ENCODE measurements at regions not wholly inside any gene's neighbourhood (a gene's known extent, or its start where the extent isn't known, plus 50 kb on each side); places are given as distances from the start of the nearest gene placed in this dataset.

- TF ChIP-seq JUN (IDR thresholded peaks at IDR 0.05; ENCODE audit: borderline replicate concordance, insufficient read depth, insufficient read length, low read depth) (no peak), MAX (IDR thresholded peaks at IDR 0.05; ENCODE audit: insufficient read depth, insufficient read length) (no peak), GATA2 (IDR thresholded peaks at IDR 0.05; ENCODE audit: insufficient read depth, insufficient read length, low read depth, low read length) (no peak)
- no peaks in the 10 kb centered on the region for H3K36me3 ChIP-seq (ENCODE audit: control insufficient read depth in 2 of 2, extremely low read depth in 1 of 2, insufficient read depth in 2 of 2, low read length in 2 of 2)
- H4K20me1 ChIP-seq (replicated peaks; ENCODE audit: control insufficient read depth, extremely low read depth, insufficient read depth, low read length): no peaks in the 10 kb centered on the region
- no TSS peak for BruUV-seq (replicated peaks)
- no peak overlapping the region for H3K9ac ChIP-seq (replicated peaks; ENCODE audit: extremely low read depth, insufficient read depth, low read length)
- H3K4me3 ChIP-seq (replicated peaks in 1 of 3; ENCODE audit: insufficient read depth in 1 of 3, low read depth in 1 of 3, low read length in 3 of 3): no peak overlapping the region
- FAIRE-seq: no peak
- DNase-seq (ENCODE audit: low read depth, low spot score): no peak
- no peaks in the 10 kb centered on the region for H3K9me3 ChIP-seq (replicated peaks; ENCODE audit: control insufficient read depth, insufficient read depth, low read length)
- H3K27me3 ChIP-seq (ENCODE audit: control insufficient read depth in 2 of 2, insufficient read depth in 2 of 2, low read length in 2 of 2): no peaks in the 10 kb centered on the region
- no peak overlapping the region for H3K4me2 ChIP-seq (ENCODE audit: insufficient read depth, low read length)
- dilution Hi-C loops (cut with MboI; ENCODE audit: extremely low pct_ligation_motif_present, low sequenced_read_pairs): no loop called here
- intact Hi-C loops (cut with micrococcal nuclease): loop anchor here (5.0 kb wide), 1 partner anchor 409 kb away; no protein-coding TSS in a partner anchor
- no peaks in the 10 kb centered on the region for H3K9me1 ChIP-seq (replicated peaks; ENCODE audit: control insufficient read depth, extremely low read depth, insufficient read depth, low read length)
- peaks cover 15% of the 10 kb centered on the region for H3K4me1 ChIP-seq (ENCODE audit: control insufficient read depth, extremely low read depth, insufficient read depth, low read length)
- H3K79me2 ChIP-seq (ENCODE audit: control insufficient read depth, insufficient read depth, low read length): no peaks in the 10 kb centered on the region
- CTCF ChIA-PET: interaction anchor here (0.8 to 1.9 kb wide), 6 partner anchors 16 to 96 kb away, joined by 3 to 5 read pairs (median 3); no protein-coding TSS in a partner anchor
- no peak overlapping the region for H2AFZ ChIP-seq (ENCODE audit: low read depth, low read length)
- POLR2A ChIA-PET: interaction anchor here (0.6 kb wide), 1 partner anchor 107 kb away, joined by 3 read pairs; no protein-coding TSS in a partner anchor
- no peak overlapping the region for H3K27ac ChIP-seq (ENCODE audit: insufficient read depth, low read depth, low read length)
Measured at GRCh38 chr2:43133336-43133707, 93.1 kb downstream of the ZFP36L2 start.

- H3K9ac ChIP-seq (replicated peaks; ENCODE audit: extremely low read depth, insufficient read depth, low read length): no peak overlapping the region
- H3K79me2 ChIP-seq (ENCODE audit: control insufficient read depth, insufficient read depth, low read length): no peaks in the 10 kb centered on the region
- no peak overlapping the region for H3K4me3 ChIP-seq (replicated peaks in 1 of 3; ENCODE audit: insufficient read depth in 1 of 3, low read depth in 1 of 3, low read length in 3 of 3)
- ChIA-PET POLR2A (interaction anchor here (0.6 kb wide), 2 partner anchors 81 to 107 kb away, joined by 3 read pairs; no protein-coding TSS in a partner anchor), CTCF (interaction anchor here (0.9 to 2.7 kb wide), 8 partner anchors 15 to 157 kb away, joined by 3 to 18 read pairs (median 3); no protein-coding TSS in a partner anchor)
- H3K4me1 ChIP-seq (ENCODE audit: control insufficient read depth, extremely low read depth, insufficient read depth, low read length): peaks cover 15% of the 10 kb centered on the region
- H3K27me3 ChIP-seq (ENCODE audit: control insufficient read depth in 2 of 2, insufficient read depth in 2 of 2, low read length in 2 of 2): no peaks in the 10 kb centered on the region
- dilution Hi-C loops (cut with MboI; ENCODE audit: extremely low pct_ligation_motif_present, low sequenced_read_pairs) (no loop called here), intact Hi-C loops (cut with micrococcal nuclease) (loop anchor here (5.0 kb wide), 1 partner anchor 410 kb away; no protein-coding TSS in a partner anchor)
- DNase-seq (ENCODE audit: low read depth, low spot score) (no peak), FAIRE-seq (no peak)
- no peak overlapping the region for H2AFZ ChIP-seq (ENCODE audit: low read depth, low read length)
- H3K4me2 ChIP-seq (ENCODE audit: insufficient read depth, low read length): no peak overlapping the region
- H3K27ac ChIP-seq (ENCODE audit: insufficient read depth, low read depth, low read length): no peak overlapping the region
- BruUV-seq (replicated peaks): no TSS peak
- TF ChIP-seq MAX (IDR thresholded peaks at IDR 0.05; ENCODE audit: insufficient read depth, insufficient read length) (no peak), CTCF (IDR thresholded peaks at IDR 0.05; ENCODE audit: extremely low read depth in 1 of 2, insufficient read depth in 1 of 2, low read depth in 1 of 2, low read length in 2 of 2) (no peak), FOS (IDR thresholded peaks at IDR 0.05; ENCODE audit: borderline replicate concordance, insufficient read depth, low read length) (no peak), EZH2 (IDR thresholded peaks at IDR 0.05; ENCODE audit: borderline replicate concordance, low read depth, low read length, severe bottlenecking) (no peak), MYC (IDR thresholded peaks at IDR 0.05; ENCODE audit: low read depth, low read length) (no peak), POLR2A (IDR thresholded peaks at IDR 0.05; ENCODE audit: low read depth, low read length) (no peak), POLR2AphosphoS5 (IDR thresholded peaks at IDR 0.05; ENCODE audit: insufficient read depth, low read depth, low read length) (no peak), GATA2 (IDR thresholded peaks at IDR 0.05; ENCODE audit: insufficient read depth, insufficient read length, low read depth, low read length) (no peak)
- no peaks in the 10 kb centered on the region for H3K9me1 ChIP-seq (replicated peaks; ENCODE audit: control insufficient read depth, extremely low read depth, insufficient read depth, low read length)
- no peaks in the 10 kb centered on the region for H4K20me1 ChIP-seq (replicated peaks; ENCODE audit: control insufficient read depth, extremely low read depth, insufficient read depth, low read length)
- no peaks in the 10 kb centered on the region for H3K36me3 ChIP-seq (ENCODE audit: control insufficient read depth in 2 of 2, extremely low read depth in 1 of 2, insufficient read depth in 2 of 2, low read length in 2 of 2)
- no peaks in the 10 kb centered on the region for H3K9me3 ChIP-seq (replicated peaks; ENCODE audit: control insufficient read depth, insufficient read depth, low read length)
Measured at GRCh38 chr2:43132683-43133301, 93.6 kb downstream of the ZFP36L2 start.

Measured in endothelial cell of umbilical vein (primary cell).